Right hindlimb (tissue), 1 donor: ENCODE measurements at regions not wholly inside any gene's neighbourhood (a gene's known extent, or its start where the extent isn't known, plus 50 kb on each side); places are given as distances from the start of the nearest gene placed in this dataset.

Experiments used
- DNase-seq: peaks from one replicate; pipeline ENCODE4 v3.0.0-alpha.2; 2018

- no peak for DNase-seq
Measured at GRCh38 chr10:33579996-33580395, 245.5 kb upstream of the NRP1 start.

- no peak for DNase-seq
Measured at GRCh38 chr10:33573606-33574005, 239.1 kb upstream of the NRP1 start.

GRCh38 chr10:33571616-33572015 is 237.1 kb upstream of the NRP1 start:
- DNase-seq: no peak

GRCh38 chr10:33570495-33570894 is 236.0 kb upstream of the NRP1 start:
- DNase-seq: no peak

GRCh38 chr10:33569702-33570101 is 235.2 kb upstream of the NRP1 start:
- no peak for DNase-seq

GRCh38 chr10:33566426-33566825 is 232.0 kb upstream of the NRP1 start:
- no peak for DNase-seq

- DNase-seq: no peak
Measured at GRCh38 chr10:33566001-33566400, 231.5 kb upstream of the NRP1 start.

GRCh38 chr10:33565231-33565630 is 230.8 kb upstream of the NRP1 start:
- DNase-seq: no peak

- DNase-seq: peak; percentile 33
Measured at GRCh38 chr10:33559105-33559504, 224.6 kb upstream of the NRP1 start.

- DNase-seq: no peak
Measured at GRCh38 chr10:33557313-33557712, 222.8 kb upstream of the NRP1 start.

- DNase-seq: no peak
Measured at GRCh38 chr10:33556620-33557019, 222.2 kb upstream of the NRP1 start.

- DNase-seq: no peak
Measured at GRCh38 chr10:33556103-33556502, 221.6 kb upstream of the NRP1 start.

GRCh38 chr10:33553748-33554571 is 219.5 kb upstream of the NRP1 start:
- no peak for DNase-seq

GRCh38 chr10:33552290-33552689 is 217.8 kb upstream of the NRP1 start:
- no peak for DNase-seq

GRCh38 chr10:33550811-33551210 is 216.3 kb upstream of the NRP1 start:
- no peak for DNase-seq

- DNase-seq: no peak
Measured at GRCh38 chr10:33547976-33548375, 213.5 kb upstream of the NRP1 start.

GRCh38 chr10:33546031-33546430 is 211.6 kb upstream of the NRP1 start:
- DNase-seq: no peak

GRCh38 chr10:33542752-33543505 is 208.5 kb upstream of the NRP1 start:
- no peak for DNase-seq

GRCh38 chr10:33539116-33539515 is 204.6 kb upstream of the NRP1 start:
- DNase-seq: no peak

GRCh38 chr10:33537066-33537465 is 202.6 kb upstream of the NRP1 start:
- DNase-seq: no peak

- DNase-seq: no peak
Measured at GRCh38 chr10:33536508-33536907, 202.0 kb upstream of the NRP1 start.

GRCh38 chr10:33535866-33536265 is 201.4 kb upstream of the NRP1 start:
- DNase-seq: no peak

- no peak for DNase-seq
Measured at GRCh38 chr10:33534416-33534815, 199.9 kb upstream of the NRP1 start.

GRCh38 chr10:33533612-33534011 is 199.1 kb upstream of the NRP1 start:
- DNase-seq: no peak
